Natural killer cell (primary cell): ENCODE measurements at regions not wholly inside any gene's neighbourhood (a gene's known extent, or its start where the extent isn't known, plus 50 kb on each side); places are given as distances from the start of the nearest gene placed in this dataset.

Source experiments
- ATAC-seq, 3 donors: fragments of 150-1000 bp in 2 of 3; fragments of 200-7000 bp in 1 of 3; cut with Tn5 transposase; 1 replicate in 1 of 3; 2 replicates in 2 of 3; pipeline ENCODE4 v1.10.0; 2021; ENCODE audit warnings: mild to moderate bottlenecking in 2 of 3, moderate library complexity in 2 of 3
- DNase-seq, 2 donors: peaks; one replicate each; pipeline versions ENCODE4 v3.0.0 to v3.0.0-alpha.2; 2013 to 2021; ENCODE audit warnings: mixed read lengths in 1 of 2
- H3K27ac ChIP-seq: one replicate; pipeline ENCODE4 v1.5.1; 2013; ENCODE audit warnings: mild to moderate bottlenecking, low read length
- H3K27me3 ChIP-seq: one replicate; pipeline ENCODE4 v1.6.1; 2013; ENCODE audit warnings: low read length; ENCODE audit not compliant: control insufficient read depth, insufficient read depth
- H3K36me3 ChIP-seq: one replicate; pipeline ENCODE4 v1.6.1; 2013; ENCODE audit warnings: low read length; ENCODE audit not compliant: control insufficient read depth, insufficient read depth
- H3K4me1 ChIP-seq: one replicate; pipeline ENCODE4 v1.6.1; 2013; ENCODE audit warnings: low read length; ENCODE audit not compliant: control insufficient read depth, insufficient read depth
- H3K4me3 ChIP-seq: one replicate; pipeline ENCODE4 v1.5.1; 2013; ENCODE audit warnings: low read length
- H3K9me3 ChIP-seq: one replicate; pipeline ENCODE4 v1.6.1; 2013; ENCODE audit warnings: low read length; ENCODE audit not compliant: control insufficient read depth, insufficient read depth
- H3K27ac Mint-ChIP-seq, 2 donors: one replicate each; pipeline ENCODE4 v1.8.0; 2022; ENCODE audit warnings: mild to moderate bottlenecking in 2 of 2, mixed read lengths in 2 of 2, moderate library complexity in 1 of 2
- H3K27me3 Mint-ChIP-seq, 2 donors: one replicate each; pipeline ENCODE4 v1.8.0; 2022; ENCODE audit warnings: low read depth in 2 of 2, mixed read lengths in 2 of 2
- H3K36me3 Mint-ChIP-seq: one replicate; pipeline ENCODE4 v1.8.0; 2022; ENCODE audit warnings: mixed read lengths
- H3K4me1 Mint-ChIP-seq, 2 donors: one replicate each; pipeline ENCODE4 v1.8.0; 2022; ENCODE audit warnings: mixed read lengths in 2 of 2
- H3K4me3 Mint-ChIP-seq: one replicate; pipeline ENCODE4 v1.8.0; 2022; ENCODE audit warnings: mild to moderate bottlenecking, moderate library complexity, mixed read lengths
- H3K9me3 Mint-ChIP-seq, 2 donors: one replicate each; pipeline ENCODE4 v1.8.0; 2022; ENCODE audit warnings: mixed read lengths in 2 of 2
- WGBS: methylation state at CpG from one replicate; pipeline ENCODE4 v1.1.7; 2013; ENCODE audit warnings: missing lambda C conversion rate; ENCODE audit not compliant: insufficient coverage; 5-methylcytosine and 5-hydroxymethylcytosine counted together
- intact Hi-C: fragments of 100-400 bp; cut with micrococcal nuclease; formaldehyde crosslinking; loops from one replicate; pipeline ENCODE4 v1.14.2; 2022
- TF ChIP-seq, protein P1 (sequence below): fragments of 200-600 bp; IDR thresholded peaks from one replicate; pipeline ENCODE4 v1.8.0; 2022; ENCODE audit warnings: antibody characterized with exemption

DNA sequence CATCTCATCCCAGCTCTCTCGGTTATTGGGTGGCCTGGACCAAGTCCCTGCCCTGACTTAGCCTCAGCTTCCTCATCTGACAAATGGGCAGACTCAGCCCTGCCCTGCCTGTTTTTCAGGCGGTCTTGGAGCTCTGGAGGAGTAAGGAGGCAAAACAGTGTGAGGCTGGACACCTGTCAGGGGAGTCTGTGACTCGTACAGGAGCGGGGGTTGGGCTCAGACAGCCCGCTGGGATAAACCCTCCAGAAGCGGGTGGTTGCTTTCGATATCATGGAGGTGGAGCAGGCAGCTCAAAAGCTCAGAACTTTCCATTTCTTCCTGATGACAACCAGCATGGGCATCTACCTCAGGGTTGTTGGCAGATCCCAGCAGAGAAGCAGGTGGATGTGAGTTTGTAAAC lies 72.9 kb upstream of the GGTA1 start:
- TF ChIP-seq, protein P1, sequence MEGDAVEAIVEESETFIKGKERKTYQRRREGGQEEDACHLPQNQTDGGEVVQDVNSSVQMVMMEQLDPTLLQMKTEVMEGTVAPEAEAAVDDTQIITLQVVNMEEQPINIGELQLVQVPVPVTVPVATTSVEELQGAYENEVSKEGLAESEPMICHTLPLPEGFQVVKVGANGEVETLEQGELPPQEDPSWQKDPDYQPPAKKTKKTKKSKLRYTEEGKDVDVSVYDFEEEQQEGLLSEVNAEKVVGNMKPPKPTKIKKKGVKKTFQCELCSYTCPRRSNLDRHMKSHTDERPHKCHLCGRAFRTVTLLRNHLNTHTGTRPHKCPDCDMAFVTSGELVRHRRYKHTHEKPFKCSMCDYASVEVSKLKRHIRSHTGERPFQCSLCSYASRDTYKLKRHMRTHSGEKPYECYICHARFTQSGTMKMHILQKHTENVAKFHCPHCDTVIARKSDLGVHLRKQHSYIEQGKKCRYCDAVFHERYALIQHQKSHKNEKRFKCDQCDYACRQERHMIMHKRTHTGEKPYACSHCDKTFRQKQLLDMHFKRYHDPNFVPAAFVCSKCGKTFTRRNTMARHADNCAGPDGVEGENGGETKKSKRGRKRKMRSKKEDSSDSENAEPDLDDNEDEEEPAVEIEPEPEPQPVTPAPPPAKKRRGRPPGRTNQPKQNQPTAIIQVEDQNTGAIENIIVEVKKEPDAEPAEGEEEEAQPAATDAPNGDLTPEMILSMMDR = no peak
- H3K36me3 ChIP-seq = no peaks in the 10 kb centered on the region
- no peak for ATAC-seq

DNA sequence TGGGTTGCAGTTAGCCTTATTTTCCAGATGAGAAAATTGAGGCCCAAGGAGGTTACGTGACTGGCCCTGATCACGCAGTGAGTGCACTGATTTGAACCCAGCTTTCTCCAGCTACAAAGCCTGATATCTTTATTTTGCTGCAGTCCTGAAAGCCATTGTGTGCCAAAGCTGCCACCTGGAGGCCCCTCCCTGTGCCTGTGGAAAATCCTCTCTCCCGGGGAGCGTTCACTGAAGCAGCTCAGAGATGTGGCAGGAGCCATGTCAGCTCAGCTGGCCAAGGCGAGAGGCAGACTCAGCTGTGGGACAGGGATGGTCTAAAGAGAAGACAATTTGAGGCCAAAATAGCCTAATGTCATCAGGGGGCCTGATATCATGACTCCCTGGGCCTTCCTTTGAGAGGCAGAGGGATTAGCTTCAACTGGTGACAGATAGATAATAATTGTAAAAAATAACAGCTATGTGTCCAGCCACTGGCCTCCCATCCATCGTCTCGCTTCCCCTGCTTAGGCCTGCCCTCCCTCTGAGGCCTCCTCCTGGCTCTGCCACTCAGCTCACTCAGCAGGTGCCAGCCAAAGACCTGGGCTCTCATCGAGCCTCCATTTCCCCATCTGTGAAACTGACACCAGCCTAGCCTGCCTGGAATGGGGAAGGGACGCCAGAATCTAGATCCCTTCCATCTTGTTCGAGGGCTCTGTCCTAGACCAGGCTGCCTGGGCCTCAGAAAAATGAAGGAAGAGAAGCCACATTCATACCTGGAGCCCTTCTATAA lies 74.3 kb upstream of the GGTA1 start:
- Mint-ChIP-seq H3K27me3 (peaks cover 0 to 4% of the 10 kb centered on the region in 2 donors), H3K4me1 (no peaks in the 10 kb centered on the region), H3K9me3 (no peaks in the 10 kb centered on the region), H3K4me3 (no peak overlapping the region), H3K27ac (no peak overlapping the region), H3K36me3 (no peaks in the 10 kb centered on the region)
- H3K4me1 ChIP-seq = no peaks in the 10 kb centered on the region
- no peak for DNase-seq
- no peaks in the 10 kb centered on the region for H3K9me3 ChIP-seq
- TF ChIP-seq, protein P1 = no peak
- H3K27me3 ChIP-seq = no peaks in the 10 kb centered on the region
- no peak for ATAC-seq
- no peak overlapping the region for H3K4me3 ChIP-seq
- H3K36me3 ChIP-seq = no peaks in the 10 kb centered on the region
- WGBS = 93% methylated on average over 10 of the region's 10 CpGs
- intact Hi-C loops = no loop called here
- H3K27ac ChIP-seq = no peak overlapping the region

More for the DNA sequence above, 72.9 kb upstream of the GGTA1 start:
- intact Hi-C loops = no loop called here
- Histone ChIP-seq H3K4me3 (no peak overlapping the region), H3K27ac (no peak overlapping the region), H3K4me1 (no peaks in the 10 kb centered on the region), H3K9me3 (no peaks in the 10 kb centered on the region), H3K27me3 (no peaks in the 10 kb centered on the region)
- Mint-ChIP-seq H3K4me1 (no peaks in the 10 kb centered on the region), H3K9me3 (no peaks in the 10 kb centered on the region), H3K36me3 (no peaks in the 10 kb centered on the region), H3K27ac (no peak overlapping the region), H3K27me3 (peaks cover 0 to 7% of the 10 kb centered on the region in 2 donors), H3K4me3 (no peak overlapping the region)
- 84% methylated on average over 7 of the region's 7 CpGs for WGBS
- DNase-seq = no peak

DNA sequence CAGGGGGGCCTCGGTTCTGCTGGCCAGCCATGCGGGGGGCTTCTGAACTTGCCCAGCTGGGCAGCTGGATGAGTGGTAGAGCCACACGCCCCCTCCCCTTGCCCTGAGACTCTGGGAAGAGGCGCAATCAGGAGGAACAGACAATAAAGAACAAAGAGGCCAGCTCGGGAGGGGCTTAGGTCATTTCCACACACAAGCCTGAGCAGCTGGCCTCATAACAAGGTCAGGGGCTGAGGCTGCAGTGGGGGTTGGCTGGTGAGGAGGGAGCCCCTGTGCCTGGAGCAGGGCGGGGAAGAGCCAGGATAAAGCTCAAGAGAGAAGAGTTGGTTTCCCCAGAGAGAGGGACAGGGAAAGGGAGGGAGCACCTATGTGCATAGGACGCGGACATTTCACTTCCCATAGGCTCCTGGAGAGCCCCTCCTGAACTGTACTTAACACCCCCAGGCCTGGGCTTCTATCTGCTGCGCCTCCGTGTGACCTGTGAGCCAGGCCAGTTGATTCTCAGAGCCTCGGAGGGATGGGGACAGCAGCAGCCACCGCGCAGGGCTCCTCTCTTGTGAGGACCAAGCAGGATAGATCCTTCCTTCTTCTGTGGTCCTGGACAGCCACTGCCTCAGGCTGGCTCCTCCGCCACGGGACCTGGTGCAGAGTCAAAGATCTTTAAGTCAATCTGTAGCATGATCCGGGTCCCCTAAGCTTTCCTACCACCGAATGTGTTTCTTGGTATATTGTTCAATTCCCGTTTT lies 75.3 kb upstream of the GGTA1 start:
- no peaks in the 10 kb centered on the region for H3K4me1 Mint-ChIP-seq
- Histone ChIP-seq H3K36me3 (no peaks in the 10 kb centered on the region), H3K9me3 (no peaks in the 10 kb centered on the region), H3K4me1 (no peaks in the 10 kb centered on the region), H3K27ac (no peak overlapping the region), H3K4me3 (no peak overlapping the region), H3K27me3 (no peaks in the 10 kb centered on the region)
- H3K27ac Mint-ChIP-seq = no peak overlapping the region
- no peaks in the 10 kb centered on the region for H3K9me3 Mint-ChIP-seq
- H3K27me3 Mint-ChIP-seq = peaks cover 0 to 4% of the 10 kb centered on the region in 2 donors
- DNase-seq (no peak), ATAC-seq (no peak)
- 90% methylated on average over 18 of the region's 18 CpGs for WGBS
- no peaks in the 10 kb centered on the region for H3K36me3 Mint-ChIP-seq
- intact Hi-C loops = no loop called here
- no peak overlapping the region for H3K4me3 Mint-ChIP-seq
- TF ChIP-seq, protein P1 = no peak
